NT2/D1 (cell line): ENCODE measurements at regions not wholly inside any gene's neighbourhood (a gene's known extent, or its start where the extent isn't known, plus 50 kb on each side); places are given as distances from the start of the nearest gene placed in this dataset.

Source experiments
- SUZ12 ChIP-seq: IDR thresholded peaks from 2 replicates; pipeline ENCODE4 v1.6.1; 2011; ENCODE audit not compliant: insufficient read length, insufficient read depth; ENCODE audit errors: extremely low read depth
- YY1 ChIP-seq: IDR thresholded peaks from 2 replicates; pipeline ENCODE4 v1.6.1; 2011; ENCODE audit not compliant: insufficient read length, insufficient read depth
- ZNF274 ChIP-seq: IDR thresholded peaks from 2 replicates; pipeline ENCODE4 v1.6.1; 2011; ENCODE audit warnings: mild to moderate bottlenecking, low read depth, low read length

DNA sequence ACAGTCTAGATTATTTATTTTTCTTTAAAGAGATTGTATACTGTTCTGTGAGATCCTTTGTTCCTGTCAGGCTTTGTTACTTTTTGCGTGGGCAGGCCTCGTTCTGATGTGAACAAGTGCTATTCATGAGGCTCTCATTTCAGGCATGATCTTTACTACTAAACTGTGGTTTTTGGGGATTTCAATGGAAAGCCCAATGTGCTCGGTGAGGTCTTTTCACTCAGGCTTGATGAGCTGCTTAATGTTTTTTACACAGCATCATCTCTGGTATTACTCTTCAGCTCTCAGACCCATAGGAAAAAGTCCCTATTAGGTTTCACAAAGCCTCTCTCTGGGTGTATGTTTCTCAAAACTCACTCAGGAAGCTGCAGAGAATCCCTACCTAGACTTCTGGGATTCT, 419.4 kb downstream of the GPATCH2 start:
- TF ChIP-seq YY1 (no peak), ZNF274 (no peak), SUZ12 (no peak)
